EL (cell line): ENCODE measurements at regions not wholly inside any gene's neighbourhood (a gene's known extent, or its start where the extent isn't known, plus 50 kb on each side); places are given as distances from the start of the nearest gene placed in this dataset.
A peak's percentile ranks its signal among the peaks of the same experiment; 100 is the strongest.

Experiments
- DNase-seq: peaks from one replicate; pipeline ENCODE4 v3.0.0-alpha.2; 2016

- DNase-seq, result no peak
Measured at GRCh38 chr13:59478908-59479307, 684.8 kb downstream of the DIAPH3 start.

GRCh38 chr13:59479629-59480028 lies 684.1 kb downstream of the DIAPH3 start:
- no peak for DNase-seq

GRCh38 chr13:59480396-59481259 lies 683.1 kb downstream of the DIAPH3 start:
- no peak for DNase-seq

- no peak for DNase-seq
Measured at GRCh38 chr13:59483501-59484145, 680.1 kb downstream of the DIAPH3 start.

GRCh38 chr13:59487883-59488282 lies 675.8 kb downstream of the DIAPH3 start:
- no peak for DNase-seq

- DNase-seq, result peak; percentile 19
Measured at GRCh38 chr13:59488436-59488835, 675.3 kb downstream of the DIAPH3 start.

GRCh38 chr13:59490651-59491050 lies 673.1 kb downstream of the DIAPH3 start:
- no peak for DNase-seq

- DNase-seq, result peak; percentile 20
Measured at GRCh38 chr13:59492030-59492636, 671.6 kb downstream of the DIAPH3 start.

- DNase-seq, result no peak
Measured at GRCh38 chr13:59493436-59493965, 670.2 kb downstream of the DIAPH3 start.

- DNase-seq, result no peak
Measured at GRCh38 chr13:59494151-59494550, 669.6 kb downstream of the DIAPH3 start.

- DNase-seq, result peak; percentile 66
Measured at GRCh38 chr13:59494560-59494970, 669.2 kb downstream of the DIAPH3 start.

- DNase-seq, result no peak
Measured at GRCh38 chr13:59495299-59495698, 668.4 kb downstream of the DIAPH3 start.

- DNase-seq, result no peak
Measured at GRCh38 chr13:59495936-59496512, 667.7 kb downstream of the DIAPH3 start.

GRCh38 chr13:59497621-59498247 lies 666.0 kb downstream of the DIAPH3 start:
- DNase-seq, result no peak

GRCh38 chr13:59501004-59501403 lies 662.7 kb downstream of the DIAPH3 start:
- no peak for DNase-seq

- no peak for DNase-seq
Measured at GRCh38 chr13:59504407-59504806, 659.3 kb downstream of the DIAPH3 start.

- DNase-seq, result no peak
Measured at GRCh38 chr13:59510386-59510785, 653.3 kb downstream of the DIAPH3 start.

GRCh38 chr13:59513686-59514085 lies 650.0 kb downstream of the DIAPH3 start:
- DNase-seq, result no peak

- DNase-seq, result no peak
Measured at GRCh38 chr13:59514316-59514715, 649.4 kb downstream of the DIAPH3 start.

GRCh38 chr13:59519819-59520218 lies 643.9 kb downstream of the DIAPH3 start:
- peak; percentile 12 for DNase-seq

GRCh38 chr13:59521549-59521948 lies 642.2 kb downstream of the DIAPH3 start:
- DNase-seq, result no peak

- no peak for DNase-seq
Measured at GRCh38 chr13:59522652-59523051, 641.1 kb downstream of the DIAPH3 start.

- no peak for DNase-seq
Measured at GRCh38 chr13:59527500-59527899, 636.2 kb downstream of the DIAPH3 start.
